Prostate gland (tissue), 2 donors: ENCODE measurements at regions not wholly inside any gene's neighbourhood (a gene's known extent, or its start where the extent isn't known, plus 50 kb on each side); places are given as distances from the start of the nearest gene placed in this dataset.

Experiments used
- DNase-seq: peaks from one replicate; pipeline ENCODE4 v3.0.0-alpha.2; 2019; ENCODE audit warnings: low spot score
- H3K27ac ChIP-seq, 2 donors: fragments of 200-600 bp; sonication (generic); 2 replicates each; pipeline ENCODE4 v1.5.1; 2017 to 2019
- H3K27me3 ChIP-seq: fragments of 200-600 bp; sonication (generic); replicated peaks from 2 replicates; pipeline ENCODE4 v1.5.1; 2019; ENCODE audit not compliant: insufficient read depth
- H3K36me3 ChIP-seq, 2 donors: fragments of 200-600 bp; sonication (generic); 1 replicate in 1 of 2; 2 replicates in 1 of 2; pipeline versions ENCODE4 v1.5.1 to v1.8.1; 2017 to 2019
- H3K4me1 ChIP-seq: fragments of 200-600 bp; sonication (generic); replicated peaks from 2 replicates; pipeline ENCODE4 v1.5.1; 2019
- H3K4me3 ChIP-seq, 2 donors: fragments of 200-600 bp; sonication (generic); 2 replicates each; pipeline ENCODE4 v1.5.1; 2017 to 2019
- H3K9me3 ChIP-seq: fragments of 200-600 bp; sonication (generic); 2 replicates; pipeline ENCODE4 v1.5.1; 2017
- POLR2A ChIP-seq: fragments of 450-650 bp; IDR thresholded peaks from one replicate; pipeline ENCODE4 v1.6.1; 2016; ENCODE audit warnings: antibody characterized with exemption, mild to moderate bottlenecking
- POLR2AphosphoS5 ChIP-seq: sonication (generic); formaldehyde crosslinking; IDR thresholded peaks from one replicate; pipeline ENCODE4 v1.6.1; 2017; ENCODE audit warnings: antibody characterized with exemption
- WGBS: methylation state at CpG from one replicate; pipeline ENCODE4 v1.1.5; 2018; 5-methylcytosine and 5-hydroxymethylcytosine counted together
- intact Hi-C: fragments of 100-400 bp; cut with DNase I; formaldehyde crosslinking; loops from one replicate; pipeline ENCODE4 v1.14.2; 2022
- TF ChIP-seq, protein P1 (sequence below), 4 experiments: fragments of 200-600 bp in 2 of 4; fragments of 450-650 bp in 2 of 4; sonication (generic) in 2 of 4; IDR thresholded peaks; 1 replicate in 3 of 4; 2 replicates in 1 of 4; pipeline ENCODE4 v1.5.1; 2016 to 2019; ENCODE audit warnings: antibody characterized with exemption in 4 of 4, mild to moderate bottlenecking in 2 of 4, moderate library complexity in 2 of 4

DNA sequence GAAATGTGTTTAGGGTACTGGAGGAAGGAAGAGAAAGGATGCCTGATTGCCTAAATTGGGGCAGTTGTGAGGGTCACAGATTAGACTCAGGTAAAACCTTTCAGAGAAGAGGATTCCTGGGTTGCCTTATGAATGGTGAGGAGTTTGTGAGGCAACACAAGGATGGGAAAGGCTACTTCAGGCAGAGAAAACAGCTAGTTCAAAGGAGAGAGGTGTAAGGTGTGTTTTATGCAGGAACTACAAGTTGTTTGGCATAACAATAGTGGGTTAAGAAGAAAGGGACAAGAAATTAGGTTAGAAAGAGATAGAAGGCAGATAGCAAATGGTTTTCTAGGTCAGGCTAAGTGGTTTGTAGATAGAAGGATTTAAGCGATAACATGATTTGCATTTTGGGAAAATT, 75.1 kb upstream of the PGRMC2 start:
- intact Hi-C loops = no loop called here
- no peak for DNase-seq
- no peak overlapping the region for H3K4me3 ChIP-seq
- no peaks in the 10 kb centered on the region for H3K9me3 ChIP-seq
- TF ChIP-seq POLR2AphosphoS5 (no peak), POLR2A (no peak)
- TF ChIP-seq, protein P1, sequence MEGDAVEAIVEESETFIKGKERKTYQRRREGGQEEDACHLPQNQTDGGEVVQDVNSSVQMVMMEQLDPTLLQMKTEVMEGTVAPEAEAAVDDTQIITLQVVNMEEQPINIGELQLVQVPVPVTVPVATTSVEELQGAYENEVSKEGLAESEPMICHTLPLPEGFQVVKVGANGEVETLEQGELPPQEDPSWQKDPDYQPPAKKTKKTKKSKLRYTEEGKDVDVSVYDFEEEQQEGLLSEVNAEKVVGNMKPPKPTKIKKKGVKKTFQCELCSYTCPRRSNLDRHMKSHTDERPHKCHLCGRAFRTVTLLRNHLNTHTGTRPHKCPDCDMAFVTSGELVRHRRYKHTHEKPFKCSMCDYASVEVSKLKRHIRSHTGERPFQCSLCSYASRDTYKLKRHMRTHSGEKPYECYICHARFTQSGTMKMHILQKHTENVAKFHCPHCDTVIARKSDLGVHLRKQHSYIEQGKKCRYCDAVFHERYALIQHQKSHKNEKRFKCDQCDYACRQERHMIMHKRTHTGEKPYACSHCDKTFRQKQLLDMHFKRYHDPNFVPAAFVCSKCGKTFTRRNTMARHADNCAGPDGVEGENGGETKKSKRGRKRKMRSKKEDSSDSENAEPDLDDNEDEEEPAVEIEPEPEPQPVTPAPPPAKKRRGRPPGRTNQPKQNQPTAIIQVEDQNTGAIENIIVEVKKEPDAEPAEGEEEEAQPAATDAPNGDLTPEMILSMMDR (IDR thresholded peaks at IDR 0.05) = no peak
- no peaks in the 10 kb centered on the region for H3K36me3 ChIP-seq
- no peaks in the 10 kb centered on the region for H3K27me3 ChIP-seq
- no peak overlapping the region for H3K27ac ChIP-seq
- 97% methylated on average over 1 of the region's 1 CpG for whole genome bisulfite sequencing
- no peaks in the 10 kb centered on the region for H3K4me1 ChIP-seq

DNA sequence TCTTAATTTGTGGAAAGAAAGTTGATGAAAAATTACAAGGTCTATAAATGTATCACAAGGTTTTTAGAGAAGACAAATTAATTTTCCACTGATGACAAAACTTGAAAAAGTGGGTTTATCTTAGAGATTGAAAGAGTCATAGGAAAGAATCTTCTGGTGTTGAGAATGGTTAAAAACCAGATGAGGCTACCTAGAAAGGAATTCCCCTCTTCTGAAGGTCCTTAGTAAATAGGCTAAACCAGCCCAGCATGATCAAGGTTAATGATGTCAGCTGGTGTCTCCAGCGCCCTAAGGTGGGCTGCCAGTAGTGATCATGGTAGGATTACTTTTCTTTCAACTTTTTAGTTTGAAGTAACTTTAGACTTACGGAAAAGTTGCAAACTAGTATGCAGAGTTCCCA, 71.8 kb upstream of the PGRMC2 start:
- Histone ChIP-seq H3K9me3 (no peaks in the 10 kb centered on the region), H3K4me3 (no peak overlapping the region), H3K36me3 (no peaks in the 10 kb centered on the region), H3K27me3 (no peaks in the 10 kb centered on the region), H3K27ac (no peak overlapping the region), H3K4me1 (no peaks in the 10 kb centered on the region)
- TF ChIP-seq POLR2AphosphoS5 = no peak
- no peak for TF ChIP-seq POLR2A
- TF ChIP-seq, protein P1 (IDR thresholded peaks at IDR 0.05) = no peak
- intact Hi-C loops = no loop called here
- DNase-seq = no peak
- WGBS = 89% methylated on average over 2 of the region's 2 CpGs

- H3K27me3 ChIP-seq = no peaks in the 10 kb centered on the region
- H3K4me3 ChIP-seq = no peak overlapping the region
- TF ChIP-seq POLR2A (no peak), POLR2AphosphoS5 (no peak)
- TF ChIP-seq, protein P1 (IDR thresholded peaks at IDR 0.05) = no peak
- no peaks in the 10 kb centered on the region for H3K4me1 ChIP-seq
- no peak for DNase-seq
- H3K27ac ChIP-seq = no peak overlapping the region
- no peaks in the 10 kb centered on the region for H3K36me3 ChIP-seq
- WGBS = 79% methylated on average over 2 of the region's 2 CpGs
- H3K9me3 ChIP-seq = no peaks in the 10 kb centered on the region
- intact Hi-C loops = no loop called here
Observed at GRCh38 chr4:128358913-128359279, 71.3 kb upstream of the PGRMC2 start.

GRCh38 chr4:128358231-128358912, 70.8 kb upstream of the PGRMC2 start:
- Histone ChIP-seq H3K4me3 (no peak overlapping the region), H3K4me1 (no peaks in the 10 kb centered on the region), H3K27ac (no peak overlapping the region), H3K36me3 (no peaks in the 10 kb centered on the region), H3K9me3 (no peaks in the 10 kb centered on the region), H3K27me3 (no peaks in the 10 kb centered on the region)
- 87% methylated on average over 7 of the region's 7 CpGs for WGBS
- TF ChIP-seq, protein P1 (IDR thresholded peaks at IDR 0.05) = no peak
- TF ChIP-seq POLR2AphosphoS5 (no peak), POLR2A (no peak)
- DNase-seq = no peak
- intact Hi-C loops = no loop called here

DNA sequence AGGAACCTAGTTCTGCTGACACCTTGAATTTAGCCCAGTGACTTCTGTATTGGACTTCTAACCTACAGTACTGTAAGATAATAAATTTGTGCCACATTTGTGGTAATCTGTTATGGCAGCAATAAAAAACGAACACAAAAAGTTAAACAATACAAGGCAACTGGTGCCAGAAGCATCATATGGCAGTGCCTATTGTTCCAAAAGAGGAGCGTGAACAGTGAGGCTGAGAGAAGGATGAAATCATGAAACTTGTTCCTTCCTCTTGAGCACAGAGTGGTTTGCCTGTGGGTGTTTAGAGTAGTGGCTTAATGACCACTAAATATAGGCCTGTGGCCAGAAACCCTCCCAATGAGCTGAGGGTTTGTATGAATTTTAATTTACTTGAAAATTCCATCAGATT, 69.7 kb upstream of the PGRMC2 start:
- Histone ChIP-seq H3K27me3 (no peaks in the 10 kb centered on the region), H3K36me3 (no peaks in the 10 kb centered on the region), H3K9me3 (no peaks in the 10 kb centered on the region), H3K27ac (no peak overlapping the region), H3K4me1 (no peaks in the 10 kb centered on the region), H3K4me3 (no peak overlapping the region)
- no peak for DNase-seq
- WGBS = 58% methylated on average over 2 of the region's 2 CpGs
- TF ChIP-seq POLR2AphosphoS5 (no peak), POLR2A (no peak)
- TF ChIP-seq, protein P1 (IDR thresholded peaks at IDR 0.05) = no peak
- intact Hi-C loops = no loop called here
